GM21529 (cell line): ENCODE measurements at regions not wholly inside any gene's neighbourhood (a gene's known extent, or its start where the extent isn't known, plus 50 kb on each side); places are given as distances from the start of the nearest gene placed in this dataset.

Source experiments
- ATAC-seq: cut with Tn5 transposase; IDR thresholded peaks from one replicate; pipeline ENCODE4 v1.9.1; 2021; ENCODE audit not compliant: unreplicated experiment

DNA sequence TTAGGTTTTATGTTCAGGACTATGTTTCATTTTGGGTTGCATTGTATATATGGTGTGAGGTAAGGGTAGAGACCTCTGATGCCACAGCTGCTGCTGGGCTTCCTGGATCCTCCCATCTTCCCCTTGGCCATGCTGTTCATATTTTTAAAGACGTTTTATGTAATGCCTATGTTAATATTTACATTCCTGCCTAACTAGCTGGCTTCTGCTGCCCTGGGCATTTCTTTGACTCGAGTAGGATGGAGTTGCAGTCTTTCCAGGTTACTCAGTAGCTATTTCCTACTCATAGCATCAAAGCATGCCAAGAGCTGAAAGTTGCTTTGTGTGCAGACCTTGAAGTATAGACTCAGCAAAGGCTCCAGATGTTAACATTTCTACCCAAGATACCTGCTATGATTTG is 220.5 kb upstream of the CADM1 start:
- ATAC-seq: no peak

DNA sequence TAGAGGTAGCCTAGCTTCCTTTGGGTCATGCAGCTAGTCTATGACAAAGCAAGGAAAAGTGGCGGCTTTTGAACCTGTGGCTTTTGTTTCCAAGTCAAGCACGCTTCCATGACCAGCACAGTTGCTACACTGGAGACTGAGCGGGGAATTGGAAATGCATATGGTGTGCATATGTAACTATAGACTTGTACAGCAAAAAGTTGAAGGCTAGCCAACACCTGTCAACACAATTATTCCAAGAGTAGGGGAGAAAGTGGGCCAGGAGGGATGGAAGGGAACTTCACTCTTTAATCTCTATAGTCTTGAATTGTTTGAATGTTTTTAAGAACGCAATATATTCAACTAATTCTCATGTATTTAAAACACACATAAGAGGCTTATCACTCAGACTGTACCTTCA is 218.5 kb upstream of the CADM1 start:
- ATAC-seq: no peak

DNA sequence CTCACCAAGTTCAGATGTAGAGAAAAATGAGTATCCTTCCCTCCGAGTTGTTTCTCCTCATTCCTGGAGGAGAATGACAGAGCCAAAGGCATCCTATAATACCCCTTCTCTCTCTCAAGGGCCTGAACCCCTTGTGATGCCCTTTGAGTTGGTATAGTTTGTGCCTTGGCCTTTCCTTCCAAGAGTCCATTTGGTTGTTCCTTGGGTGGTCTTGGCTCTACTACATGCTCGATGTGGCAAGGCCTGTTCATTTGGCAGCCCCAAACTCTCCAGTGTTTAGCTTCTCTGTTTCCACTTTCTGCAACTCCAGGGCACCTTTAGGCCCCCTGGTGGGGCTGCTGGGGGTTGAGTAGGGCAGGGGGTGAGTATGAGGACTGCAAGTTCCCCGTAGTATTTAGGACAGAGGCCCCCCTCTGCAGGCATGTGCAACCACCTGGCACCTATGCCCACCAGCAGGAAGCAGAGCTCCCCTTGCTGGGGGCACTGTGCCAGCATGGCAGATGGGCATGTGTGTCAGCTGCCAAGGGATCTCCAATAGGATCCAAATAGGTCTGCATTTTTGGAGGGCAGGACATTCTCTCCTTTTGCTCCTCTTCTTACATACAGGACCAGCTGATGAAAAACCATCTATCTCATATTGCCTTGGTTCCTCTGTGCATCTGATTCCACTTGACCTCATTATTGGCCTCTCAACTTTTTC is 217.2 kb upstream of the CADM1 start:
- ATAC-seq: no peak

DNA sequence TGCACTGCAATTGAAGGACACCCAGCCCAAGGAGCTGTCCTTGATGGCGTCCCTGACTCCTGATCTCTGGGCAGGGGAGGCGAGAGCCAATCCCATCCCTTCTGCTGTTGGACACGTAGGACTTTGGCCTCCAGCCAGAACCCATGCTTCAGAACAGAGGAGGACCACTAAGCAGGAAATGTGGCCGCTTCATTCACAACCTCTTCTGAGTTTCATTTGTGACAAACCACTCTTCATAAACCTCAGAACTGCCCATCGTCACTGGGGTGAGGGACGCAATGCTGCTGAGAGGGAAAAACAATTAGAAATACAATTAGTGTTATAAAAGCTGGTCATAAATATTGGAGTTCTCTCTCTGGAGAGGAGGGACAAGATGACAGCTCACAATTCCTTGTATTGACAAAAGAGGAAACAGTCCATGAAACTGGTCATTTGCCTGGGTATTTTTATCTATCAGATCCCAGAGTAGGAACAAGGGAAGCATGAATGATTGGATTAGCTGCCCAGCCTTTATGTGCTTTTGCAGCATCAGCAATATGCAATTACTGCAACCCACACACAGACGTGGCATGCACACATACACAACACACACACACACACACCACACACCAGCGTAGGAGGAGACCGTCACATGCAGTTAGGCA is 216.5 kb upstream of the CADM1 start:
- no peak for ATAC-seq

DNA sequence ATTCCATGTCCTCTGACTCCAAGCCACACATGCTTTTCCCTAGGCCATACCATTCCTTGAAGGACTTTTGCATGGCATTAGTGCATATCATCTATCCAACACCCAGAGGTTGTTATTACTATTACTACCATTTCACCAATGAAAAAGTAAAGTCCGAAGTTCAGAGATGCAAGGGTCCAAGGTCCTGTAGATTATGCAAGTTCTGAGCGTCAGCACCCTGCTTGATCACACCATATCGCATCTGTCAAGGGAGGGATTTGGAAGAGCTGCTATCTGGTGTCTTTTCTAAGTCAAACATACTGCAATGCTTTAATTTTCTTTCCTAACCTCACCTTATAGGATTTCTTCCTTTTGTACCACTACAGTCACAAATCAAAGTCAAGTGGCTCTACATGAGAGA is 214.7 kb upstream of the CADM1 start:
- no peak for ATAC-seq

DNA sequence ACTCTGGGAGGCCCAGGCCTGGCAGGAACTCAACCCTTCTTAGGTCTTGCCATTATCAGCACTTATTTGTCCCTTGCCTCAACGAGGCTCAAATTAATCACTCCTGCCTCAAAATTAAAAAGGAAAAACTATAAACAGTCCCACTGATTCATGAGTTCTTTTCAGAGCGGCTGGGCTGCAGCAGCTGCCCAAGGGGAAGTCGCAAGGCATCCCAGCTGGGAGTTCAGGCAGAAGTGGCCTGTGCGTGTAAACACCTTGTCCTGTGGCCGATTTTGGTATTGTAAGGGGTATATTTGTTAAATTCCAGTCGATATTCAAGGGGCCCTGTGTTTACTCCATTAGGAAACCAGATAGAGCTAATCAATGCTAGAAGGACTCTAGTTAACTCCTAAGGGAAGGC is 213.9 kb upstream of the CADM1 start:
- ATAC-seq: no peak

DNA sequence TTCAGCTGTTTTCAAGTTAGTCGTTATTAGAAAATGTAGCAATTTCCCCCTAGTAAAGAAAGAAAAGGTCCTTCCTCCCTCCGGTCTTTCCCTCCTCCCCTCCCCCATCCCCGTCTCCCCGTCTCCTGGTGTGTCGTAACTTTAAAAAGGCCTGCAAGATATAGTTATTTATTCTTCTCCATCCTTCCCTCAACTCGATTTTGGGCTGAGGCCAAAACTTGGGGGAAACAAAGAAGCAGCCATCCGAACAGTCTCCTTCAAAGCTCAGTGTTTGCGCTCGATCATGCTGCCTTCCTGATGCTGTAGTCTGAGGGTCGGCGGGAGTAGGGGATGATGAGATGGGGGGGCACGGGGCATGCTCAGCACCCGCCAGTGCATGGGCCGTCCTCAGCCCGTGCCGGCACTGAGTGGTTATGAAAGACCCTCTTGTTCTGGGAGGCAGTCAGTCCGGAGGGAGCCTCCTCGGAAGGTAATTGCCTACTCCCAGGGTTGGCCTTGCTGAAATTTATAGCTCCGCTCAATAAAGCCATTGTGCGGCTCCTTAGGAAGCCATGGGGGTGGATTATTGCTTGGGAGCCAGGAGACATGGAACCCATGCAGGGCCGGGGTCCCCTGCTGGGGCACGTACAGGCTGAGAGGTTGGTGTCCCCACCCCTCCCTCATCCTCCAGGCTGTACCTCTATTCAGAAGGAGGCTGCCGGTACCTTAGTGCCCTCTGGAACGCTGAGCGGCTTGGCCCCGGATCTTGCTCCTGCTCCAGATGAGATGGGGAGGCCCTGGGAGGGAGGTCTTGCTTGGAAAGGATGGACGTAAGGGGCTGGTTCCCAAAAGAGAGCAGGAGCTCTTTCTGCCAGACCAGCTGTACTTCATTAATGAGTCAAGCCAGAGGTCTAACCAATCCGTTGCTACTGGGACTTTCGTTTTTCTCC is 212.7 kb upstream of the CADM1 start:
- no peak for ATAC-seq

DNA sequence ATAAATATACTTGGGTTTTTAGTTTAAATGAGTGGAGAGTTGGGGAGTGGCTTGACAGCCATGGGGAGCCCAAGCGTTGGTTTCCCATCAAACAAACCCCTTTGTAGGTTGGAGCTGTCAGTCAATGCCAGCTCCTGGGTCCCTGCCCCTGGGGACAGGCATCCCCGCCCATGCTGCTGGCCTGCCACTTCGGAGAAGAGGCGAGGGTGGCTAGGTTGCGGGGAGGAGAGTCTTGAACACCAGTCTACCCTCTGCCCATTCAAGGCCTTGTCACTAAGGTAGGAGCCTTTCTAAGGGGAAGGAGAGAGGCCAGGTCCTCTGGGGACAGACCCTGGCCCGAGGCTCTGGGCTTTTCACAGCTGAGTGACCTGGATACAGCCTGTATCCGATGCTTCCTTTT is 211.9 kb upstream of the CADM1 start:
- no peak for ATAC-seq

DNA sequence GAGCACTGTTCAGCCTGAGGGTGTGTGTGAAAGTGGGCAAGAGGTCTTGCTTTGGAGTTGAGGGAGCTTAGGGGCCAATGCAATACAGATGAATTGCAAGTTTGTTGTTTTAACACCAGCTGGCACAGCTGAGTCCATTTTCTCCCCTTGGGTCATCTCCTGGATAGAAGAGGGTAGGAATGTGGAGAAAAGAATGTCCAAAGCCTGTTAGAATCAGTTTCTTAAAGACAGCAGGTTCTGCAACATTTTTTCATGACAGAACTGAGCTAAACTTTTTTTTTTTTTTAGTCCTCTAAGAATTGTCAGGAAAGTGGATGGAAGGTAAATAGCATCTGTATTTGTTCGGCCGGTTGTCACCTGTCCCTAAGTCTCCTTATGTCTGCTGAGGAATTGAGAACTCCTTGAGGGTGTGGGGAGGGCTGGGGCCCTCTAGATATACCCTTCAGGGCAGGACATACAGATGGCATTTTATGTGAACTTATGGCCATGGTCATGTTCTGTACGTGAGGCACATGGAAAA is 211.1 kb upstream of the CADM1 start:
- no peak for ATAC-seq

DNA sequence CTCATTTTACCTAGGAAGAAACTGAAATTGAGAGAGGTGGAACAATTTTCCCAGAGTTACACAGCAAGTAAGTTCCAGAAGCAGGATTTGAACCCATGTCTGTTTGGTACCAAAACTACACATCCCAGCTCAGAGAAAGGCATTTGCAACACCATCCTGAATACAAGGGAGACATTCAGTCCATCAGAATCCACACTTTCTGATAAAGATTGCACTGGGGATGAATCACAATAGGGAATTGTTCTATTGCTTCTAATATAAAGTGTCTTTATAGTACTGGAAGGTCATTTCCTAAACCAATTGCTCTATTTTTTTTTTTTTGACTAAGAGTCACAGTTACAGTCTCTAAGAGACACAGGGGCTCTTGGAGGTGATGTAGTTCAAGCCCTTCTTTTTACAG is 208.1 kb upstream of the CADM1 start:
- no peak for ATAC-seq

DNA sequence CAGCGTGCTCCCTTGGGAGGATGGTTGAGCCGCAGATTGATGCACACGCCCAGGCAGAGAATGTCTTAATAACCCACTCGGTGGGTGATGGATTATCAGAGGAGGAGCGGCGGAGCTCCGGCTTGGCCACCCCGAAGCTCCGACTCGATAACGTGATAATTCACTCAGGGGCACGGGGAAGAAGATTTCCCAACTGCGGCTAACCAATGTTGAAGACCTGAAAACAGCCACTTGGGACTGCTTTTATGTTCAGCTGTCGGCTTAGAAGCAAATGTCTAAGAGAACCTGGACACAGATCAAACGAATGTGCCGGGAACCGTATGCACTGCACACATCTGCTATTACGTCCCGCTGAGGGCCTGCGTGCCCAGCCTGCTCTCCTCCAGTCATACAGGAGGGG is 206.8 kb upstream of the CADM1 start:
- no peak for ATAC-seq

DNA sequence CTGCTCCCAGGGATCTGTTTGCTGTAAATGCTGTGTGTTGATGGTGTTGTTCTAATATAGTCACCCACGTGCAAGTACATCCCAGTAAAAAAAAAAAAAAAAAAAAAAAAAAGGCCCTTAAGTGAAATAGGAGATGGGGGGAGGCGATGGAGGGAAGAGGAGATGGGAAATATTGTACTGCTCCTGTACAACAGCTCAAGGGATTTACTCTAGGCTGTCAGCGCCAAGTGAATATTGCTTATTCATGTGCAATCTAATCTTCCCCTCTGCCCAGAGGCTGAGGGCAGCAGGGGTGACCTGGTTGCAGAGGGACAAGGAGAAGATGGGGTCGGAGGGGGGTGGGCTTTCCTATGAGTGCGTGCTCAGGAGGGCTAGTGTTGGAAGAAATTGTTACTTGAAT is 206.2 kb upstream of the CADM1 start:
- no peak for ATAC-seq

DNA sequence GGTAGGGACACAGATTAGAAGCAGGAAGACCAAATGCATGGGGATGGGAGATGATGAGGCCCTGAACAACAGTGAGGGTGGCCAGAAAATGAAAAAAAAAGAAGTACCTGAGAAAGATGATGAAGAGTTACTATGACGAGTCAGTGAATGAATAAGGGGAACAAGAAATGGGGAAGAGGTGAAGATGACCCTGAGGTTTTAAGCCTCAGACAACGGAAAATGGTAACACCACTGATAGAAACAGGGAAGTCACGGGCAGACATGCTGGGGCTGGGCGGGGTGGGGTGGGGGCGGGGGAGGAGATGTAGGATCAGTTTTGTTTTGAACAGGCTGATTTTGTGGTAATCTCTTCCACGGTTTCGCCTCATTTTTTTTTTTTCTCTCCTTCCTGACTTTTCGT is 205.1 kb upstream of the CADM1 start:
- ATAC-seq: no peak

DNA sequence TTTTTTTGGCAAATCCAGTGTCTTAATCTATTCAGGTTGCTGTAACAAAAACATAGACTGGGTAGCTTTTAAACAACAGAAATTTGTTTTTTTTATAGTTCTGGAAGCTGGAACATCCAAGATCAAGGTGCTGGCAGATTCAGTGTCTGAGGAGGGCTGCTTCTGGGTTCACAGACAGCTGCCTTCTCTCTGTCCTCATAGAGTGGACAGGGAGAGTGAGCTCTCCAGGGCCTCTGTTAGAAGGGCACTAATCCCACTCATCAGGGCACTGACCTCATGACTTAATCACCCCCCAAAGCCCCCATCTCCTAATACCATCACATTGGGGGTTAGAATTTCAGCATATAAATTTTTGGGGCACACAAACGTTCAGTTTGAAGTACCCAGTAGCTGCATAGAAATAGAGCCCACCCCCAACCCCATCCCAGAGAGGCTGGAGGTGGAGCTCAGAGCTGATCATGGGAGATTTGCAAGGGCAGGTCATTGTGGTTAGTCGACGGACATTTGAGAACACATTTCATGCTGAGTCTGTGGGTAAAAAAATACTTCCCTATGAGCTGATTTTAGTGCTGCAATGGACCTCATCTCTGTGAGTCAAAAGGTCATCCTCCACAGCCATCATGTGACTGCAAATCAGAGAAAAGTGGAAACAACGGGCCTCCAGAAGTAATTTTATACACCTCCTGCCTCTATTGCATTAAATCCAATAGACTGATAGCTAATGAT is 203.1 kb upstream of the CADM1 start:
- ATAC-seq: no peak

DNA sequence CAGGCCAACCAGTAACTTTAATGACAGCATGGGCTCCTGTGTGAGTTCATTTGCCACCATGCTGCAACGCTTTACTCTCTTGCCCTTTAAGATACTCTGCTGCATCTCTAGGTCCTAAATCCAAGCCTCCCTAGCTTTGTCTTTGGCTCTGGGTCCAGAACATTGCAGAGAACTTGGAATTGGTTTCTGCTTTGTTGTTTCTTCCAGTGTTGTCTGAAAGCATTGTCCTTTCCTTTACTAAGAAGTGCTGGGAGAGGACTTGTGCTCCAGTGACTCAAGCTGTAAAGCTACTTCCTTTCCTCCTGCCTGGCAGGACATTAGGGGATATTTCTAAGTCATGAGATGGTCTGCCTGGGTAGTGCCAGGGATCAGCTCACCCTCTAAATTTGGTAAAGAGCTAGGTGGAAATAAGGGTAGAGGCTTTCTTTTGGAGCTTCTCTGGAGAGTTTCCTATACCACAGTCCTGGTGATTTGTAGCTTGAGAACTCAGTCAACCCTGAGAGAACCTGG is 202.5 kb upstream of the CADM1 start:
- no peak for ATAC-seq

DNA sequence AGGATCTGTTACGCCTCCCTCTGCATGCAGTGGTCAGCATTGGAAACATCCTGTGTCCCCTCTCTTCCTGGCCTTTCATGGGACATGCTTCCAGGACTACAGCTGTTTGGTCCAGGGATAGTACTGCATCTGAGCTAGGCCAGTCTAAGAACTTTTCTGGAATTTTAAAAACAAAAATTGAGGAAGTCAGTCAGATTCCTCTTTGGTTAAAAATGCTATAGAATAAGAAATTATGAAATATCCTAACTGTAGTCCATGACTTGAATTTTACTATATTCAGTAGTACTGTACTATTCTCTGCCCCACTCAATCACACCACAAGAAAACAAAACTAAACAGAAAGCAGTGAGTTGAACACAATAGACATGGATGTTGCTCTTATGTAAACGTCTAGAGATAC is 201.0 kb upstream of the CADM1 start:
- ATAC-seq: no peak

DNA sequence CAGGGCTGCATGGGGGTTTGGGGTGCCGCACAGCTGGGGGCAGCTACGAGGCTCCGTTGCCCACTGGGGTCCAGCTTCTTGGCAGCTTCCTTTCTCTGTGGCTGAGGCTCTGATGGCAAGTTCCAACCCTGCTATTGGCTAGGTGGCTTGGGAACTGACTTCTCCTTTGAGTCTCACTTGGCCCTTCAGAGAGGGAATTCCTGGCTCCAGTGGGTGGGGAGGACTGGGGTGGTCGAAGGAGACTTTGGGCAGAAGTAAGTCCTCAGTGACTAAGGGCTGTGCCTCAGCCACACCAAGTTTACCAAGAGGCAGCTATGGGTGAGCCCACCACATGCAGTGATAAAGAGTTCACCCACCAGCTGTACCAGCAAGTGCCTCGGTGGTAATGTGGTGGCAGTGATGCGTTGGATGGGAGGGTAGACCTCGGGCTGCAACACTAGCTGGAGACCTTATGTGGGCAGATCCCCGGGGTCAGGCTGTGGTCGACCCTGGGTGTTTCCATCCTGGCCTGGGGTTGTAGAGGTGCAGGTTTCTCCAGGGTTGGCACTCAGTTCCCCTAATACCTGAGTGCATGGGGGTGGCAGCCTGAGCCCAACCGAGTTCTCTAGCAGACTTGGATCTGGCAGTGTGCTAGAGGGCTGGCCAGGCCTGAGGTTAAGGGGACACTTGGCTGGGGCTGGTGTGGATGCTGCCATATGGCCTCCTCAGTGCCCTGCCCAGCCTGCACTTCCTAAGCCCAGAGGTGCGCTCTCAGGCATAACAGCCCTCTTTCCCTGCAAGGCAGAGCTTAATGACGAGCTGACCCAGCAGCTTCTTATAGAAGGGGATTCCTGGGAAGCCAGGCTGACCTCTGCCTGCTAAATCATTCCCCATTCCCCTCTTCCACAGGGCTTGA is 197.0 kb upstream of the CADM1 start:
- no peak for ATAC-seq

DNA sequence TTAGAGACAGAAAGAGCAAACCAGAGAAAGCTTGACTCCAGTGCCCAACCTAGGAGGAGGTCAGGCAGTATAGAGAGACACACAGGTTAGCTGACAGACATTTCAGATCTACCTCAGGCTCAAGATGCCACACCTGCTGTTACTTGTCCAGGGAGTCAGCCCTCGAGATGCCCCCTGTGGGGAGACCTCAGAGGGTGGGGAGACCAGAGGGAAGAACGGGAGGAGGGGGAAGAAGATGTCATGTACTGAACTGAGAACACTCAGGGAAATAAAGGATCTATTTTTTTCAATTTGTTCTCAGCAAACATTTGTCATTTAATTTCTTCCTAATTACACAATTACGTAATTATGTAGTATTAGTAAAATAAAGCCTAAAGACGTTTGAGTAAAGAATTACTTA is 196.3 kb upstream of the CADM1 start:
- no peak for ATAC-seq

DNA sequence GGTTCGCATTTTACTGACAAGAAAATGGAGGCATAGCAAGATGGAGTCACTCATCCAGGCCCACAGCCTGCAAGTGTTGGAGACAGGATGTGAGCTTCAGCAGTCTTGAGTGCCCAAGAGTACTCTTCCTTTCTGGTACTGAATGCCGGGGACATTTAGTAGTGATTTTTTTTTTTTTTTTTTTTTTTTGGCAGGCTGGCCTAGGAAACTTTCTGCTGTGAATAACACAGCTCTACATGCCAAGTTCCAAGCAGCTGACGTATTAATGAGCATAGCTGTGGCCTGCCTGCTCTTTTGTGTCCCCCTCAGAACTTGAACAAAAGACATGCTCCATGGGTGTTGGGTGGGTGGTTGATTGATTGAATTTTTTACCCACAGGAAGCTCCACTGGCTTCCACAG is 195.5 kb upstream of the CADM1 start:
- ATAC-seq: no peak

DNA sequence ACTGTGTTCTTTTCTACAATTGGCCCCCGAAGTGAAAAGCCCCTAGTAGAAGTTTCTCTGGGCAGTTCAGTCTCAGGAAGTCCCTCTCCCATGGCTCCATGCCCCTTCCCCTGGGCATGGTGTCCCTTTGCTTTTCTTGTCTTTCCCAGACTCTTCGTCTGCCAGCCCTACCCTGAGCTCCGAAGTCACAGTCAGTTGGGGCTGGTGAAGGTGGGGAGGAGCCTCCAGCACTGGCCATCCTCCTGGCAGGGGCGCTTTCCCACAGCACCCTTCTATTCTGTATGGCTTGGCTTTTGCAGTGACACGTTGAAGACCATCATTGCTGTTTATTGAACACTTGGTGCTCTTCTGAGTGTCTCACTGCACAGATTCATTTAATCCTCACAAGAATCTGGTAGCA is 195.1 kb upstream of the CADM1 start:
- no peak for ATAC-seq
